ENCODE measurements at regions not wholly inside any gene's neighbourhood (a gene's known extent, or its start where the extent isn't known, plus 50 kb on each side); places are given as distances from the start of the nearest gene placed in this dataset.

GRCh38 chr5:56737951-56738606, 77.3 kb upstream of the MAP3K1 start:
- TF ChIP-seq CTCF (IDR thresholded peaks at IDR 0.05) (no peak), ZFX (IDR thresholded peaks at IDR 0.05; ENCODE audit: borderline replicate concordance) (no peak)
